ENCODE measurements at regions not wholly inside any gene's neighbourhood (a gene's known extent, or its start where the extent isn't known, plus 50 kb on each side); places are given as distances from the start of the nearest gene placed in this dataset.

GRCh38 chr12:93976024-93976423 is 172.4 kb upstream of the PLXNC1 start:
- no peak for TF ChIP-seq POLR2AphosphoS5 (IDR thresholded peaks at IDR 0.05; ENCODE audit: insufficient read depth in 1 of 2, low read depth in 1 of 2)
- no peak for TF ChIP-seq POLR2A (IDR thresholded peaks at IDR 0.05)
